HG03135 (cell line): ENCODE measurements at regions not wholly inside any gene's neighbourhood (a gene's known extent, or its start where the extent isn't known, plus 50 kb on each side); places are given as distances from the start of the nearest gene placed in this dataset.
A peak's percentile ranks its signal among the peaks of the same experiment; 100 is the strongest.

Experiments
- ATAC-seq: cut with Tn5 transposase; IDR thresholded peaks from one replicate; pipeline ENCODE4 v1.9.1; 2021; ENCODE audit warnings: mild to moderate bottlenecking, moderate library complexity; ENCODE audit not compliant: unreplicated experiment

GRCh38 chr10:110395350-110396283 is 90.9 kb upstream of the SMNDC1 start:
- peak; percentile 81 for ATAC-seq

- no peak for ATAC-seq
Observed at GRCh38 chr10:110396284-110396651, 91.5 kb upstream of the SMNDC1 start.

GRCh38 chr10:110397856-110398255 is 93.1 kb upstream of the SMNDC1 start:
- ATAC-seq = no peak

- ATAC-seq = no peak
Observed at GRCh38 chr10:110398419-110399105, 93.8 kb upstream of the SMNDC1 start.

- ATAC-seq = no peak
Observed at GRCh38 chr10:110399106-110399964, 94.6 kb upstream of the SMNDC1 start.

- no peak for ATAC-seq
Observed at GRCh38 chr10:110399965-110400933, 95.5 kb upstream of the SMNDC1 start.

- no peak for ATAC-seq
Observed at GRCh38 chr10:110401401-110402076, 96.2 kb upstream of the DUSP5 start.

GRCh38 chr10:110402077-110402416 is 95.7 kb upstream of the DUSP5 start:
- no peak for ATAC-seq

- ATAC-seq = no peak
Observed at GRCh38 chr10:110403593-110403992, 94.1 kb upstream of the DUSP5 start.

- no peak for ATAC-seq
Observed at GRCh38 chr10:110404413-110404812, 93.3 kb upstream of the DUSP5 start.

- ATAC-seq = no peak
Observed at GRCh38 chr10:110404825-110405224, 92.9 kb upstream of the DUSP5 start.

- ATAC-seq = no peak
Observed at GRCh38 chr10:110405380-110405779, 92.3 kb upstream of the DUSP5 start.

- no peak for ATAC-seq
Observed at GRCh38 chr10:110407301-110408170, 90.2 kb upstream of the DUSP5 start.

GRCh38 chr10:110408203-110408871 is 89.4 kb upstream of the DUSP5 start:
- ATAC-seq = no peak

- ATAC-seq = no peak
Observed at GRCh38 chr10:110408943-110409342, 88.8 kb upstream of the DUSP5 start.

GRCh38 chr10:110409488-110409887 is 88.2 kb upstream of the DUSP5 start:
- ATAC-seq = no peak

GRCh38 chr10:110409926-110410325 is 87.8 kb upstream of the DUSP5 start:
- ATAC-seq = peak; percentile 20
